SU-DHL-6 (cell line): ENCODE measurements at regions not wholly inside any gene's neighbourhood (a gene's known extent, or its start where the extent isn't known, plus 50 kb on each side); places are given as distances from the start of the nearest gene placed in this dataset.

Experiments
- EZH2phosphoT487 ChIP-seq: fragments of 200-600 bp; sonication (generic), shearing (Covaris generic); conservative IDR thresholded peaks from 2 replicates; pipeline ENCODE4 v1.6.1; 2018; ENCODE audit warnings: mild to moderate bottlenecking, antibody characterized with exemption, low read length, moderate library complexity, mixed read lengths
- TF ChIP-seq, protein P1 (sequence below): fragments of 200-600 bp; sonication (generic); IDR thresholded peaks from one replicate; pipeline ENCODE4 v1.5.1; 2017; ENCODE audit warnings: antibody characterized with exemption, mild to moderate bottlenecking, low read length, moderate library complexity; ENCODE audit not compliant: insufficient read depth, poor library complexity, severe bottlenecking

DNA sequence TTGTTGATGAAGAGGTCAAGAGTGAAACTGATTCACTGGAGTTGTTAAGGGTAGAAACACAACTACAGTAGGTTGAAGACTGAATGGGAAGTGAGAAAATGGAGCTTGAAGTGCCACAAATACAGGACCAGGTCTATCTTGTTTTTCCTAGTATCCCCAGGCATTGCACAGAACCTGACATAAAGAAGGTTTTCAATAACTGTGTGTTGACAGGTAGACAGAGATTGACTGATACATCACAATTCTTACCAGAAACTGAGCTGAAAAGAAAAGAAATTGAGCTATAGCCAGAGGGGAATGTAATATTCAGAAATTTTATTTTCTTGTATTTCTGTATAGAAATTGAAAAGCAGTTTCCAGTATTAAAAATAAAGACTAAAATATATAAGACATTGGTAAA is 767.7 kb downstream of the PCDH17 start:
- TF ChIP-seq, protein P1, sequence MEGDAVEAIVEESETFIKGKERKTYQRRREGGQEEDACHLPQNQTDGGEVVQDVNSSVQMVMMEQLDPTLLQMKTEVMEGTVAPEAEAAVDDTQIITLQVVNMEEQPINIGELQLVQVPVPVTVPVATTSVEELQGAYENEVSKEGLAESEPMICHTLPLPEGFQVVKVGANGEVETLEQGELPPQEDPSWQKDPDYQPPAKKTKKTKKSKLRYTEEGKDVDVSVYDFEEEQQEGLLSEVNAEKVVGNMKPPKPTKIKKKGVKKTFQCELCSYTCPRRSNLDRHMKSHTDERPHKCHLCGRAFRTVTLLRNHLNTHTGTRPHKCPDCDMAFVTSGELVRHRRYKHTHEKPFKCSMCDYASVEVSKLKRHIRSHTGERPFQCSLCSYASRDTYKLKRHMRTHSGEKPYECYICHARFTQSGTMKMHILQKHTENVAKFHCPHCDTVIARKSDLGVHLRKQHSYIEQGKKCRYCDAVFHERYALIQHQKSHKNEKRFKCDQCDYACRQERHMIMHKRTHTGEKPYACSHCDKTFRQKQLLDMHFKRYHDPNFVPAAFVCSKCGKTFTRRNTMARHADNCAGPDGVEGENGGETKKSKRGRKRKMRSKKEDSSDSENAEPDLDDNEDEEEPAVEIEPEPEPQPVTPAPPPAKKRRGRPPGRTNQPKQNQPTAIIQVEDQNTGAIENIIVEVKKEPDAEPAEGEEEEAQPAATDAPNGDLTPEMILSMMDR: no peak
- TF ChIP-seq EZH2phosphoT487: no peak
